ENCODE measurements at regions not wholly inside any gene's neighbourhood (a gene's known extent, or its start where the extent isn't known, plus 50 kb on each side); places are given as distances from the start of the nearest gene placed in this dataset.

GRCh38 chr14:65803885-65804284, 391.4 kb downstream of the FUT8 start:
- TF ChIP-seq EZH2 (IDR thresholded peaks at IDR 0.05; ENCODE audit: borderline replicate concordance, low read depth, low read length, poor library complexity, severe bottlenecking) (no peak), CTCF (conservative IDR thresholded peaks at IDR 0.05; ENCODE audit: low read depth, low read length) (no peak)
